ENCODE measurements at regions not wholly inside any gene's neighbourhood (a gene's known extent, or its start where the extent isn't known, plus 50 kb on each side); places are given as distances from the start of the nearest gene placed in this dataset.

GRCh38 chr4:33850371-33850902, 2393.9 kb downstream of the ARAP2 start:
- TF ChIP-seq CTCF (IDR thresholded peaks at IDR 0.05) = no peak
- no peak for TF ChIP-seq EP300 (IDR thresholded peaks at IDR 0.05)

Data from stomach (tissue), 4 donors.